ENCODE measurements at regions not wholly inside any gene's neighbourhood (a gene's known extent, or its start where the extent isn't known, plus 50 kb on each side); places are given as distances from the start of the nearest gene placed in this dataset.

DNA sequence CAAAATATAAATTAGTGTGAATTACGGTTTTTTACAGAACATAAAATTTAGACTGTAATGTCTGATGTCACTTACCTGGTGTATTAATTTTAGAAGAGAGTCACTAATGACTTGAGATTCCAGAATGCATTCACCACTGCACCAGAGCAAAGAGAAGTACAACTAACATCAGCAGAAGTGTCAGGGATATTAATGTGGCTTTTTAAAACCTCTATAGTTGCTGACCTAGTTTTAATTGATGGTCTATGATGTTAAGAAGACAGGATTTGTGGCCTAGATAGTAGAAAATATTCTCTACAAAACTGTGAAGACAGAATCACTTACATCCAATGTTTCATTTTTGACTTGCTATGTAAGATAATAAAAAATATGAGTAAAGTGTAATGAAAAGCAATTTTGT lies 1181.6 kb downstream of the RAPGEF2 start:
- no peak overlapping the region for H3K4me3 ChIP-seq (ENCODE audit: low read depth in 1 of 2, low read length in 2 of 2)

GRCh38 chr4:160286051-160286450 lies 1183.2 kb downstream of the RAPGEF2 start:
- Histone ChIP-seq H3K27me3 (ENCODE audit: insufficient read depth, low read length, poor library complexity) (no peaks in the 10 kb centered on the region), H3K36me3 (ENCODE audit: insufficient read depth, low read length) (no peaks in the 10 kb centered on the region), H4K20me1 (ENCODE audit: insufficient read depth, low read length) (no peaks in the 10 kb centered on the region), H2AFZ (ENCODE audit: low read depth, low read length) (no peak overlapping the region), H3K79me2 (ENCODE audit: insufficient read depth, low read length) (no peaks in the 10 kb centered on the region), H3K9ac (ENCODE audit: low read depth, low read length) (no peak overlapping the region), H3K4me3 (ENCODE audit: low read depth in 1 of 2, low read length in 2 of 2) (no peak overlapping the region), H3K4me2 (ENCODE audit: insufficient read depth, low read length) (no peak overlapping the region), H3K27ac (ENCODE audit: low read length) (no peak overlapping the region), H3K9me3 (ENCODE audit: insufficient read depth, low read length, severe bottlenecking) (no peaks in the 10 kb centered on the region), H3K4me1 (ENCODE audit: insufficient read depth, low read length) (no peaks in the 10 kb centered on the region)
- DNase-seq (no peak), ATAC-seq (ENCODE audit: insufficient read depth, low read depth) (no peak)
- TF ChIP-seq, protein P1, sequence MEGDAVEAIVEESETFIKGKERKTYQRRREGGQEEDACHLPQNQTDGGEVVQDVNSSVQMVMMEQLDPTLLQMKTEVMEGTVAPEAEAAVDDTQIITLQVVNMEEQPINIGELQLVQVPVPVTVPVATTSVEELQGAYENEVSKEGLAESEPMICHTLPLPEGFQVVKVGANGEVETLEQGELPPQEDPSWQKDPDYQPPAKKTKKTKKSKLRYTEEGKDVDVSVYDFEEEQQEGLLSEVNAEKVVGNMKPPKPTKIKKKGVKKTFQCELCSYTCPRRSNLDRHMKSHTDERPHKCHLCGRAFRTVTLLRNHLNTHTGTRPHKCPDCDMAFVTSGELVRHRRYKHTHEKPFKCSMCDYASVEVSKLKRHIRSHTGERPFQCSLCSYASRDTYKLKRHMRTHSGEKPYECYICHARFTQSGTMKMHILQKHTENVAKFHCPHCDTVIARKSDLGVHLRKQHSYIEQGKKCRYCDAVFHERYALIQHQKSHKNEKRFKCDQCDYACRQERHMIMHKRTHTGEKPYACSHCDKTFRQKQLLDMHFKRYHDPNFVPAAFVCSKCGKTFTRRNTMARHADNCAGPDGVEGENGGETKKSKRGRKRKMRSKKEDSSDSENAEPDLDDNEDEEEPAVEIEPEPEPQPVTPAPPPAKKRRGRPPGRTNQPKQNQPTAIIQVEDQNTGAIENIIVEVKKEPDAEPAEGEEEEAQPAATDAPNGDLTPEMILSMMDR (IDR thresholded peaks at IDR 0.05; ENCODE audit: borderline replicate concordance, extremely low read depth, low read length, poor library complexity, severe bottlenecking), result no peak
- TF ChIP-seq EZH2 (IDR thresholded peaks at IDR 0.05; ENCODE audit: borderline replicate concordance, low read depth, low read length, severe bottlenecking), result no peak

More for the DNA sequence above, 1181.6 kb downstream of the RAPGEF2 start:
- no peak overlapping the region for H3K27ac ChIP-seq (ENCODE audit: low read length)
- H4K20me1 ChIP-seq (ENCODE audit: insufficient read depth, low read length), result no peaks in the 10 kb centered on the region
- no peaks in the 10 kb centered on the region for H3K27me3 ChIP-seq (ENCODE audit: insufficient read depth, low read length, poor library complexity)
- no peaks in the 10 kb centered on the region for H3K4me1 ChIP-seq (ENCODE audit: insufficient read depth, low read length)
- no peak for ATAC-seq (ENCODE audit: insufficient read depth, low read depth)
- H3K9ac ChIP-seq (ENCODE audit: low read depth, low read length), result no peak overlapping the region
- H3K36me3 ChIP-seq (ENCODE audit: insufficient read depth, low read length), result no peaks in the 10 kb centered on the region
- H2AFZ ChIP-seq (ENCODE audit: low read depth, low read length), result no peak overlapping the region
- no peaks in the 10 kb centered on the region for H3K79me2 ChIP-seq (ENCODE audit: insufficient read depth, low read length)
- no peak overlapping the region for H3K4me2 ChIP-seq (ENCODE audit: insufficient read depth, low read length)
- no peak for DNase-seq
- no peaks in the 10 kb centered on the region for H3K9me3 ChIP-seq (ENCODE audit: insufficient read depth, low read length, severe bottlenecking)
- no peak for TF ChIP-seq EZH2 (IDR thresholded peaks at IDR 0.05; ENCODE audit: borderline replicate concordance, low read depth, low read length, severe bottlenecking)
- TF ChIP-seq, protein P1 (IDR thresholded peaks at IDR 0.05; ENCODE audit: borderline replicate concordance, extremely low read depth, low read length, poor library complexity, severe bottlenecking), result no peak

DNA sequence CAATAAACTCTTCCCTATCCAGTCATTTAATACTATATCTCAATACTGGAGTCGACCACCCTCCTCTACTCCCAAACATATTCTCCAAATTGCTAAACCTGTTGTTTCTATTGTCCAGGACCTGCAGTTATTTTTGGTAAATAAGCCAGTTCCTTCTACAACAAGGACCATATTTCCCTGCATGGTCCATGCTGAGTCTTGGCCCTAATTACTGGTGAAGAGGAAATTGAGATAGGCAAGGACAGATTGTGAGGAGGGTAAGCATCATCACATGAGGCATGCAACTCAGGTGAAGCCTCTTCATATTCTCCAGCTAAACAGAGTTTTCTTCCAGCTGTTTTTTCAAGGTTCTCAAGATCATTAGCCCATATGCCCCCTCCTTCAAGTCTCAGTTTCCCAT lies 1193.6 kb downstream of the RAPGEF2 start:
- Histone ChIP-seq H3K27me3 (ENCODE audit: insufficient read depth, low read length, poor library complexity) (no peaks in the 10 kb centered on the region), H3K27ac (ENCODE audit: low read length) (no peak overlapping the region), H3K9me3 (ENCODE audit: insufficient read depth, low read length, severe bottlenecking) (no peaks in the 10 kb centered on the region), H3K9ac (ENCODE audit: low read depth, low read length) (no peak overlapping the region), H3K4me1 (ENCODE audit: insufficient read depth, low read length) (no peaks in the 10 kb centered on the region), H3K4me3 (ENCODE audit: low read depth in 1 of 2, low read length in 2 of 2) (no peak overlapping the region), H3K4me2 (ENCODE audit: insufficient read depth, low read length) (no peak overlapping the region), H2AFZ (ENCODE audit: low read depth, low read length) (no peak overlapping the region), H4K20me1 (ENCODE audit: insufficient read depth, low read length) (no peaks in the 10 kb centered on the region), H3K36me3 (ENCODE audit: insufficient read depth, low read length) (no peaks in the 10 kb centered on the region), H3K79me2 (ENCODE audit: insufficient read depth, low read length) (no peaks in the 10 kb centered on the region)
- DNase-seq (no peak), ATAC-seq (ENCODE audit: insufficient read depth, low read depth) (no peak)
- TF ChIP-seq, protein P1 (IDR thresholded peaks at IDR 0.05; ENCODE audit: borderline replicate concordance, extremely low read depth, low read length, poor library complexity, severe bottlenecking), result no peak

- H2AFZ ChIP-seq (ENCODE audit: low read depth, low read length), result no peak overlapping the region
- H3K27me3 ChIP-seq (ENCODE audit: insufficient read depth, low read length, poor library complexity), result no peaks in the 10 kb centered on the region
- no peak for ATAC-seq (ENCODE audit: insufficient read depth, low read depth)
Measured at GRCh38 chr4:160299177-160299576, 1196.3 kb downstream of the RAPGEF2 start.

More at GRCh38 chr4:160299177-160299576, 1196.3 kb downstream of the RAPGEF2 start:
- H3K9ac ChIP-seq (ENCODE audit: low read depth, low read length), result no peak overlapping the region
- DNase-seq, result no peak
- no peaks in the 10 kb centered on the region for H3K36me3 ChIP-seq (ENCODE audit: insufficient read depth, low read length)
- no peaks in the 10 kb centered on the region for H3K9me3 ChIP-seq (ENCODE audit: insufficient read depth, low read length, severe bottlenecking)
- no peak overlapping the region for H3K4me2 ChIP-seq (ENCODE audit: insufficient read depth, low read length)
- no peaks in the 10 kb centered on the region for H3K79me2 ChIP-seq (ENCODE audit: insufficient read depth, low read length)
- no peak overlapping the region for H3K4me3 ChIP-seq (ENCODE audit: low read depth in 1 of 2, low read length in 2 of 2)
- TF ChIP-seq, protein P1 (IDR thresholded peaks at IDR 0.05; ENCODE audit: borderline replicate concordance, extremely low read depth, low read length, poor library complexity, severe bottlenecking), result no peak
- no peak for TF ChIP-seq EZH2 (IDR thresholded peaks at IDR 0.05; ENCODE audit: borderline replicate concordance, low read depth, low read length, severe bottlenecking)
- no peaks in the 10 kb centered on the region for H4K20me1 ChIP-seq (ENCODE audit: insufficient read depth, low read length)
- no peak overlapping the region for H3K27ac ChIP-seq (ENCODE audit: low read length)
- no peaks in the 10 kb centered on the region for H3K4me1 ChIP-seq (ENCODE audit: insufficient read depth, low read length)
